H9 (cell line): ENCODE measurements at regions not wholly inside any gene's neighbourhood (a gene's known extent, or its start where the extent isn't known, plus 50 kb on each side); places are given as distances from the start of the nearest gene placed in this dataset.

ENCODE experiments used
- DNase-seq: peaks from one replicate; pipeline ENCODE4 v3.0.0-alpha.2; 2017
- H2AFZ ChIP-seq: one replicate; pipeline ENCODE4 v1.6.1; 2013; ENCODE audit warnings: mild to moderate bottlenecking, low read length, control low read depth, moderate library complexity
- H2AK5ac ChIP-seq: 2 replicates; pipeline ENCODE4 v1.6.1; 2013; ENCODE audit warnings: low read length, control low read depth, mixed read lengths; ENCODE audit not compliant: insufficient read length
- H2BK120ac ChIP-seq: one replicate; pipeline ENCODE4 v1.6.1; 2013; ENCODE audit warnings: low read depth, mild to moderate bottlenecking, low read length, control low read depth, inconsistent platforms; ENCODE audit not compliant: poor library complexity, severe bottlenecking
- H2BK12ac ChIP-seq: 2 replicates; pipeline ENCODE4 v1.6.1; 2013; ENCODE audit warnings: low read length, control low read depth, mixed read lengths, low read depth; ENCODE audit not compliant: insufficient read length
- H2BK15ac ChIP-seq: 2 replicates; pipeline ENCODE4 v1.6.1; 2013; ENCODE audit warnings: low read depth, low read length, control low read depth
- H2BK20ac ChIP-seq: one replicate; pipeline ENCODE4 v1.6.1; 2013; ENCODE audit warnings: low read depth, mild to moderate bottlenecking, low read length, control low read depth, inconsistent platforms; ENCODE audit not compliant: poor library complexity, severe bottlenecking
- H2BK5ac ChIP-seq: 2 replicates; pipeline ENCODE4 v1.6.1; 2013; ENCODE audit warnings: low read length, control low read depth, mixed read lengths; ENCODE audit not compliant: insufficient read length
- H3K14ac ChIP-seq: 2 replicates; pipeline ENCODE4 v1.6.1; 2013; ENCODE audit warnings: low read length, control low read depth; ENCODE audit not compliant: insufficient read depth
- H3K18ac ChIP-seq: 2 replicates; pipeline ENCODE4 v1.6.1; 2013; ENCODE audit warnings: low read depth, mild to moderate bottlenecking, mixed read lengths, low read length, control low read depth; ENCODE audit not compliant: insufficient read length
- H3K23ac ChIP-seq: 2 replicates; pipeline ENCODE4 v1.6.1; 2013; ENCODE audit warnings: low read length, control low read depth, mixed read lengths, low read depth; ENCODE audit not compliant: insufficient read length
- H3K23me2 ChIP-seq: 2 replicates; pipeline ENCODE4 v1.6.1; 2013; ENCODE audit warnings: low read depth, mild to moderate bottlenecking, mixed read lengths, low read length, control low read depth; ENCODE audit not compliant: insufficient read length, poor library complexity, severe bottlenecking
- H3K27ac ChIP-seq: 2 replicates; pipeline ENCODE4 v1.5.1; 2013; ENCODE audit warnings: low read length, control low read depth, mixed read lengths, low read depth; ENCODE audit not compliant: insufficient read length
- H3K27me3 ChIP-seq: 2 replicates; pipeline ENCODE4 v1.6.1; 2013; ENCODE audit warnings: low read length, control low read depth, inconsistent platforms; ENCODE audit not compliant: insufficient read depth
- H3K4ac ChIP-seq: 2 replicates; pipeline ENCODE4 v1.6.1; 2013; ENCODE audit warnings: low read depth, mild to moderate bottlenecking, control low read depth, inconsistent platforms, low read length, moderate library complexity
- H3K4me1 ChIP-seq: 2 replicates; pipeline ENCODE4 v1.6.1; 2013; ENCODE audit warnings: low read length, control low read depth, inconsistent platforms; ENCODE audit not compliant: insufficient read depth
- H3K4me2 ChIP-seq: 2 replicates; pipeline ENCODE4 v1.6.1; 2013; ENCODE audit warnings: low read length, control low read depth, mixed read lengths; ENCODE audit not compliant: insufficient read length, insufficient read depth
- H3K56ac ChIP-seq: 2 replicates; pipeline ENCODE4 v1.6.1; 2013; ENCODE audit warnings: low read depth, mild to moderate bottlenecking, mixed read lengths, low read length, control low read depth; ENCODE audit not compliant: insufficient read length
- H3K79me1 ChIP-seq: 2 replicates; pipeline ENCODE4 v1.6.1; 2013; ENCODE audit warnings: low read depth, mild to moderate bottlenecking, moderate library complexity, low read length, control low read depth, inconsistent platforms; ENCODE audit not compliant: insufficient read depth, poor library complexity, severe bottlenecking
- H3K79me2 ChIP-seq: 2 replicates; pipeline ENCODE4 v1.6.1; 2013; ENCODE audit warnings: low read length, control low read depth, inconsistent platforms; ENCODE audit not compliant: insufficient read depth
- H3K9ac ChIP-seq: 2 replicates; pipeline ENCODE4 v1.6.1; 2013; ENCODE audit warnings: low read length, control low read depth, mixed read lengths; ENCODE audit not compliant: insufficient read length; ENCODE audit errors: extremely low read depth
- H3K9me3 ChIP-seq: one replicate; pipeline ENCODE4 v1.6.1; 2013; ENCODE audit warnings: low read depth, low read length, inconsistent platforms; ENCODE audit not compliant: control insufficient read depth
- H3T11ph ChIP-seq: one replicate; pipeline ENCODE4 v1.6.1; 2013; ENCODE audit warnings: mild to moderate bottlenecking, low read length, control low read depth, inconsistent platforms
- H4K20me1 ChIP-seq: one replicate; pipeline ENCODE4 v1.6.1; 2013; ENCODE audit not compliant: control insufficient read depth, insufficient read length, insufficient read depth
- H4K5ac ChIP-seq: 2 replicates; pipeline ENCODE4 v1.6.1; 2013; ENCODE audit warnings: low read depth, mild to moderate bottlenecking, mixed read lengths, low read length, control low read depth; ENCODE audit not compliant: insufficient read length
- H4K8ac ChIP-seq: replicated peaks from 2 replicates; pipeline ENCODE4 v1.6.1; 2013; ENCODE audit warnings: low read length, control low read depth, mixed read lengths, low read depth; ENCODE audit not compliant: insufficient read length
- H4K91ac ChIP-seq: 2 replicates; pipeline ENCODE4 v1.6.1; 2013; ENCODE audit warnings: low read depth, mild to moderate bottlenecking, moderate library complexity, mixed read lengths, low read length, control low read depth; ENCODE audit not compliant: insufficient read length
- H3K27ac Mint-ChIP-seq, 3 experiments: 2 replicates in 2 of 3; 3 replicates in 1 of 3; pipeline ENCODE4 v1.8.0; 2020 to 2021; ENCODE audit warnings: mixed read lengths in 3 of 3, mild to moderate bottlenecking in 1 of 3, moderate library complexity in 1 of 3
- H3K27me3 Mint-ChIP-seq: 2 replicates; pipeline ENCODE4 v1.8.0; 2021; ENCODE audit warnings: low read depth, mild to moderate bottlenecking, moderate library complexity, mixed read lengths
- H3K36me3 Mint-ChIP-seq, 3 experiments: 2 replicates in 2 of 3; 3 replicates in 1 of 3; pipeline ENCODE4 v1.8.0; 2020 to 2021; ENCODE audit warnings: low read depth in 3 of 3, mixed read lengths in 3 of 3; ENCODE audit not compliant: insufficient read depth in 1 of 3
- H3K4me1 Mint-ChIP-seq, 2 experiments: 2 replicates each; pipeline ENCODE4 v1.8.0; 2020; ENCODE audit warnings: mixed read lengths in 2 of 2
- H3K4me3 Mint-ChIP-seq, 2 experiments: 2 replicates in 1 of 2; 3 replicates in 1 of 2; pipeline ENCODE4 v1.8.0; 2020 to 2021; ENCODE audit warnings: mild to moderate bottlenecking in 2 of 2, mixed read lengths in 2 of 2, moderate library complexity in 1 of 2
- H3K9me3 Mint-ChIP-seq, 2 experiments: 2 replicates in 1 of 2; 3 replicates in 1 of 2; pipeline ENCODE4 v1.8.0; 2020; ENCODE audit warnings: mild to moderate bottlenecking in 2 of 2, mixed read lengths in 2 of 2, moderate library complexity in 1 of 2
- WGBS: extraction: QIAGEN DNeasy Blood & Tissue Kit; methylation state at CpG from one replicate; pipeline ENCODE4 v1.1.7; 2013; ENCODE audit warnings: missing lambda C conversion rate, low lambda C conversion rate, mixed read lengths; ENCODE audit not compliant: insufficient read length; ENCODE audit errors: extremely low coverage; 5-methylcytosine and 5-hydroxymethylcytosine counted together
- TF ChIP-seq, protein P1 (sequence below): fragments of 200-600 bp; sonication (generic); conservative IDR thresholded peaks from 3 replicates; pipeline ENCODE4 v1.8.0; 2021; ENCODE audit warnings: antibody characterized with exemption, mild to moderate bottlenecking

DNA sequence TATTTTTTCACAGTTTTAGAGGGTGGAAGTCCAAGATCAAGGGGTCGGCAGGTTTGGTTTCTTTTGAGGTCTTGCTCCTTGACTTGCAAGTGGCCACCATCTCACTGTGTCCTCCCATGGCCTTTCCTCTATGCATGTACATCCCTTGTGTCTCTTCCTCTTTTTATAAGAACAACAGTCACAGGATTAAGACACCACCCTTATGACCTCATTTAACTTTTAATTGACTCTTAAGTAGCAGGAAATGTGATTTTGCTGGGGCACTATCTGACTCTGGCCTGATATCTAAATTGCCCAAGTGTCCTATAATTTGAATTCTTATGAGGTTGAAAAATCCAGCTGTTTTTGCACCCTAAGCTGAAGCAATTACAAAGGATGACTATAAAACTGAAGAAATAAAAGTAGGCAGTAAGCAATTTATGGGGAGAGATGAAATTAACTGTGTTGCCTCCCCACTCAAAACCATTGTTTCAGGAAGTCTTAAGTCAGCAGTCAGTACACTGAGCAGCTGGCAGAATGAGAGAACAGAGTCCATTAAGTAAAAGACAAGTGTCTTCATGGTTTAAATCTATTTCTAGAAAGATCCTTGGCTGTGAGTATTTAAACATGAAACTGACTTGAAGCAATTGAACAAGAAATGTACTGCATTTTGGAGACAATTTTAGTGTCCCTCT is 601.3 kb downstream of the SPRY1 start:
- no peak overlapping the region for H3K56ac ChIP-seq
- no peaks in the 10 kb centered on the region for H3K79me1 ChIP-seq
- no peak overlapping the region for H2BK120ac ChIP-seq
- H2BK5ac ChIP-seq: no peak overlapping the region
- H3K4me2 ChIP-seq: no peak overlapping the region
- H3K27ac Mint-ChIP-seq: no peak overlapping the region
- no peaks in the 10 kb centered on the region for H3K79me2 ChIP-seq
- H3K23me2 ChIP-seq: no peaks in the 10 kb centered on the region
- H3K9me3 ChIP-seq: no peaks in the 10 kb centered on the region
- no peak overlapping the region for H3T11ph ChIP-seq
- H3K4me3 Mint-ChIP-seq: no peak overlapping the region
- no peak overlapping the region for H2BK20ac ChIP-seq
- no peaks in the 10 kb centered on the region for H3K27me3 Mint-ChIP-seq
- H3K18ac ChIP-seq: no peak overlapping the region
- DNase-seq: no peak
- H3K4ac ChIP-seq: no peak overlapping the region
- no peak overlapping the region for H3K27ac ChIP-seq
- H3K23ac ChIP-seq: no peak overlapping the region
- H2AK5ac ChIP-seq: no peak overlapping the region
- H3K36me3 Mint-ChIP-seq: peaks cover 0 to 3% (median 0%) of the 10 kb centered on the region in 3 experiments; a peak in 2 of 7 replicates
- H4K20me1 ChIP-seq: no peaks in the 10 kb centered on the region
- no peak overlapping the region for H2BK15ac ChIP-seq
- no peak overlapping the region for H4K91ac ChIP-seq
- no peak overlapping the region for H3K14ac ChIP-seq
- no CpG with 5 or more reads among the region's 1 CpG for WGBS
- H2AFZ ChIP-seq: no peak overlapping the region
- H4K5ac ChIP-seq: no peak overlapping the region
- no peaks in the 10 kb centered on the region for H3K27me3 ChIP-seq
- no peaks in the 10 kb centered on the region for H3K4me1 ChIP-seq
- H3K9me3 Mint-ChIP-seq: peaks cover 0 to 4% of the 10 kb centered on the region in 2 experiments; a peak in 3 of 5 replicates
- TF ChIP-seq, protein P1, sequence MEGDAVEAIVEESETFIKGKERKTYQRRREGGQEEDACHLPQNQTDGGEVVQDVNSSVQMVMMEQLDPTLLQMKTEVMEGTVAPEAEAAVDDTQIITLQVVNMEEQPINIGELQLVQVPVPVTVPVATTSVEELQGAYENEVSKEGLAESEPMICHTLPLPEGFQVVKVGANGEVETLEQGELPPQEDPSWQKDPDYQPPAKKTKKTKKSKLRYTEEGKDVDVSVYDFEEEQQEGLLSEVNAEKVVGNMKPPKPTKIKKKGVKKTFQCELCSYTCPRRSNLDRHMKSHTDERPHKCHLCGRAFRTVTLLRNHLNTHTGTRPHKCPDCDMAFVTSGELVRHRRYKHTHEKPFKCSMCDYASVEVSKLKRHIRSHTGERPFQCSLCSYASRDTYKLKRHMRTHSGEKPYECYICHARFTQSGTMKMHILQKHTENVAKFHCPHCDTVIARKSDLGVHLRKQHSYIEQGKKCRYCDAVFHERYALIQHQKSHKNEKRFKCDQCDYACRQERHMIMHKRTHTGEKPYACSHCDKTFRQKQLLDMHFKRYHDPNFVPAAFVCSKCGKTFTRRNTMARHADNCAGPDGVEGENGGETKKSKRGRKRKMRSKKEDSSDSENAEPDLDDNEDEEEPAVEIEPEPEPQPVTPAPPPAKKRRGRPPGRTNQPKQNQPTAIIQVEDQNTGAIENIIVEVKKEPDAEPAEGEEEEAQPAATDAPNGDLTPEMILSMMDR: no peak
- H3K4me1 Mint-ChIP-seq: peaks cover 0 to 3% of the 10 kb centered on the region in 2 experiments; a peak in 2 of 4 replicates
- no peak overlapping the region for H3K9ac ChIP-seq
- no peak overlapping the region for H4K8ac ChIP-seq
- H2BK12ac ChIP-seq: no peak overlapping the region
